DOHH2 (cell line): ENCODE measurements at regions not wholly inside any gene's neighbourhood (a gene's known extent, or its start where the extent isn't known, plus 50 kb on each side); places are given as distances from the start of the nearest gene placed in this dataset.

Experiments used
- H3F3A ChIP-seq: fragments of 200-600 bp; sonication (generic), shearing (Covaris generic); 2 replicates; pipeline ENCODE4 v1.6.0; 2016; ENCODE audit warnings: antibody characterized with exemption, mild to moderate bottlenecking; ENCODE audit not compliant: control insufficient read depth, insufficient read depth
- H3K27ac ChIP-seq: fragments of 200-600 bp; sonication (generic); 2 replicates; pipeline ENCODE4 v1.5.1; 2014; ENCODE audit warnings: low read depth, mild to moderate bottlenecking, low read length, moderate library complexity
- H3K27me3 ChIP-seq: fragments of 200-600 bp; sonication (generic); 2 replicates; pipeline ENCODE4 v1.6.1; 2014; ENCODE audit warnings: mild to moderate bottlenecking, low read length, mixed read lengths; ENCODE audit not compliant: control insufficient read depth
- H3K36me3 ChIP-seq: fragments of 200-600 bp; sonication (generic); 2 replicates; pipeline ENCODE4 v1.6.1; 2014; ENCODE audit warnings: mild to moderate bottlenecking, low read length, moderate library complexity, mixed read lengths; ENCODE audit not compliant: control insufficient read depth
- H3K4me1 ChIP-seq: fragments of 200-600 bp; sonication (generic); 2 replicates; pipeline ENCODE4 v1.6.1; 2014; ENCODE audit warnings: mild to moderate bottlenecking, low read length, mixed read lengths; ENCODE audit not compliant: control insufficient read depth
- H3K4me2 ChIP-seq: fragments of 200-600 bp; sonication (generic); 2 replicates; pipeline ENCODE4 v1.6.0; 2014; ENCODE audit warnings: mild to moderate bottlenecking, low read length, moderate library complexity
- H3K4me3 ChIP-seq: fragments of 200-600 bp; sonication (generic); 2 replicates; pipeline ENCODE4 v1.5.1; 2014; ENCODE audit warnings: mild to moderate bottlenecking, low read length, mixed read lengths
- H3K79me2 ChIP-seq: fragments of 200-600 bp; sonication (generic); 2 replicates; pipeline ENCODE4 v1.6.1; 2014; ENCODE audit warnings: mild to moderate bottlenecking, low read length, mixed read lengths; ENCODE audit not compliant: control insufficient read depth
- H3K9me2 ChIP-seq: fragments of 200-600 bp; sonication (generic); replicated peaks from 2 replicates; pipeline ENCODE4 v1.6.1; 2014; ENCODE audit warnings: mild to moderate bottlenecking, low read length, mixed read lengths; ENCODE audit not compliant: control insufficient read depth
- H3K9me3 ChIP-seq: fragments of 200-600 bp; sonication (generic); 2 replicates; pipeline ENCODE4 v1.6.1; 2014; ENCODE audit warnings: antibody characterized with exemption, low read length, mixed read lengths; ENCODE audit not compliant: control insufficient read depth, insufficient read depth
- H4K20me1 ChIP-seq: fragments of 200-600 bp; sonication (generic); 2 replicates; pipeline ENCODE4 v1.6.0; 2014; ENCODE audit warnings: low read depth, mild to moderate bottlenecking, antibody characterized with exemption, low read length, moderate library complexity; ENCODE audit not compliant: control insufficient read depth, insufficient read depth
- CTCF ChIP-seq: fragments of 200-600 bp; sonication (generic); IDR thresholded peaks from one replicate; pipeline ENCODE4 v1.5.1; 2014; ENCODE audit warnings: antibody characterized with exemption, mild to moderate bottlenecking, low read depth, low read length; ENCODE audit not compliant: poor library complexity, severe bottlenecking
- EZH2phosphoT487 ChIP-seq: fragments of 200-600 bp; sonication (generic); IDR thresholded peaks from 2 replicates; pipeline ENCODE4 v1.6.1; 2017; ENCODE audit warnings: borderline replicate concordance, mild to moderate bottlenecking, antibody characterized with exemption, low read length, moderate library complexity, mixed read lengths

DNA sequence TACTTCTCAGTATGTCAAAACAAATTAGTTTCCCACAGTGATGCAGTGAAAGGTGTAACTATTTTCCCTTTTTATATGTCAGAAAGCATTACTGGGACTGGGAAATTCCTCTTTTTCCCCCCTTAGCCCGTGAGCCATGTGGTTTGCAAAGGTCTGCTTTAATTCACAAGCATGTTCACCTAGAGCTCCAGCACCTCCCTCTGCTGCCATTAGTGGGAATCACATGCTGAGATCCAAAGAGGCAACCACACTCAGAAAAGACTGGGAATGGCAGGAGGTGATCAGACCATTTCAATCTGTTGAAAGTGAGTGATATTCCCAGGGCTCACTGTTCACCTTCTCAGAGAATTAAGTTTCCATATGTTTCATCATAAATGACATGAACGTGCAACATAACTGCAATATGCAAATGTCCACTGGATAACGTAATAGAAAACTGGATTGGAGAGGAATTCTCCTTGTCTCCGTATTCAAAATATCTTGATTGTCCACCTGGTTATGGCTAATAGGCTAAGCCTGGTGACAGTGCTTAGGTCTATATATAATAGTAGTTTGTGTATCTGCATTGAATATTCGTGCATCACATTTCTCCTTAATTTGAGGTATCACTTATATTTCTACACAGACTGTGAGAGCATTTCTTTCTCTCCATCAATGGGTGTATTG lies 703.5 kb upstream of the WWC1 start:
- Histone ChIP-seq H3K4me1 (no peaks in the 10 kb centered on the region), H4K20me1 (no peaks in the 10 kb centered on the region), H3K4me2 (no peak overlapping the region), H3K4me3 (no peak overlapping the region), H3K27me3 (no peaks in the 10 kb centered on the region), H3F3A (no peaks in the 10 kb centered on the region), H3K36me3 (no peaks in the 10 kb centered on the region), H3K27ac (no peak overlapping the region), H3K79me2 (no peaks in the 10 kb centered on the region), H3K9me2 (no peaks in the 10 kb centered on the region), H3K9me3 (no peaks in the 10 kb centered on the region)
- no peak for TF ChIP-seq EZH2phosphoT487
- TF ChIP-seq CTCF = no peak

DNA sequence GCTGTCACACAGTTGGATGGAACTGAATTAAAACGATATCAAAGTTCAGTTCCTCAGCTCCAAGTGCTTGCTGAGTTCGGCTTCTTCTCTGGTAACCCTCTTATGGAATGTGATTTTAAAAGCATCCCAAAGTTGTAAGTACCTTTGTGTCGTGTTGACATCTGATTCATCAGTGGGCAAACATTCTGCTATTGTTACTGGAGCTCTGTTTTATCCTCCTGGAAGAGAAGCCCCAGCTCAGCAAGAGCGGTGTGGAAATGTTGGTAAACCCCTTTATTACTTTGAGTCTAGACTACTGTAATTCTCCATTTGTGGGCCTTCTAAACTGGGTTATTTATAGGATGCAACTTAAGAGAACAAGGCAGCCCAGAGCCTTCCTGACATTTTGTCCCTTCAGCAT lies 699.3 kb upstream of the WWC1 start:
- Histone ChIP-seq H3K4me3 (no peak overlapping the region), H3K79me2 (no peaks in the 10 kb centered on the region), H3K36me3 (no peaks in the 10 kb centered on the region), H3K4me2 (no peak overlapping the region), H4K20me1 (no peaks in the 10 kb centered on the region), H3F3A (no peaks in the 10 kb centered on the region), H3K9me3 (no peaks in the 10 kb centered on the region), H3K27me3 (no peaks in the 10 kb centered on the region), H3K9me2 (no peaks in the 10 kb centered on the region), H3K4me1 (no peaks in the 10 kb centered on the region), H3K27ac (no peak overlapping the region)
- TF ChIP-seq CTCF (no peak), EZH2phosphoT487 (no peak)

DNA sequence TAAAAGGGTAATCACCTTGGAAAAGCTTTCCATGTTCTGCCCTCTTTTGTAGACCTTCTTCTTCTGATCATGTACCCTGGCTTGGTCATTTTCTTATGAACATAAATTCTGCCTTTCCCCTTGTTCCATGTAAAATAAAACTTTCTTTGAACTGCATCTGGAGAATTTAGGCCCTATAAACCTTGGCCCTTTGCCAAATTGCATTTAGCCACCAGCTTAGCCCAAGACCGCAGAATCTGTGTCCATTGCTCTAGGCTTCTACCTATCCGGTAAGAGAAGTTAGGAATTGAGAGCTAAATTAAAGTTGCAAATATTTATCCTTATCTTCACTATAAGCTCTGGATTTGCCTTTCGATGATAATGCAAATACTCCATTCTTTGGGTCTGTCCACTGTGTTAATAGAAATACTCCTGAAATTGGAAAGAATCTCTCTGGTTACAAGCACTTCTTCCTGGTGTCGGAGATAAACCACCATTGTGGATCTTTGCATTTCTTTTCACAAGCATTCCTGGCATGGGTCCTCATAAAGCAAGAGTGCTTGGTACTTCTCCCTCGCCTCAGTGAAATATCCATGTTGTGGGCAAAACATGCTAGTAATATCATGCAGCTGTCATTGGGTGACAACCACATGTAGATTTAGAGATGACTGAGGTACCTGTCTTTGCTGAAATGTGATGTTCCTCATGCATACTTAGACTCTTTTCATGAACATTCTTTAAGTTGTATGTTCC lies 698.0 kb upstream of the WWC1 start:
- no peaks in the 10 kb centered on the region for H3K9me2 ChIP-seq

More for the DNA sequence above, 698.0 kb upstream of the WWC1 start:
- no peak overlapping the region for H3K4me3 ChIP-seq
- no peak overlapping the region for H3K4me2 ChIP-seq
- no peaks in the 10 kb centered on the region for H3K27me3 ChIP-seq
- H3K36me3 ChIP-seq = no peaks in the 10 kb centered on the region
- H4K20me1 ChIP-seq = no peaks in the 10 kb centered on the region
- H3K27ac ChIP-seq = no peak overlapping the region
- H3F3A ChIP-seq = no peaks in the 10 kb centered on the region
- no peaks in the 10 kb centered on the region for H3K9me3 ChIP-seq
- H3K79me2 ChIP-seq = no peaks in the 10 kb centered on the region
- TF ChIP-seq EZH2phosphoT487 (no peak), CTCF (no peak)
- no peaks in the 10 kb centered on the region for H3K4me1 ChIP-seq
